Mesothelial cell of epicardium (in vitro differentiated cells): ENCODE measurements at regions not wholly inside any gene's neighbourhood (a gene's known extent, or its start where the extent isn't known, plus 50 kb on each side); places are given as distances from the start of the nearest gene placed in this dataset.

Source experiments
- DNase-seq, 2 experiments: peaks; one replicate each; pipeline ENCODE4 v3.0.0; 2021; ENCODE audit warnings: low spot score in 2 of 2; ENCODE audit not compliant: unreplicated experiment in 2 of 2
- H3K27ac Mint-ChIP-seq: 2 replicates; pipeline ENCODE4 v1.8.0; 2021; ENCODE audit warnings: mixed read lengths
- H3K27me3 Mint-ChIP-seq: 2 replicates; pipeline ENCODE4 v1.8.0; 2021; ENCODE audit warnings: low read depth, mixed read lengths
- H3K36me3 Mint-ChIP-seq: 2 replicates; pipeline ENCODE4 v1.8.0; 2021; ENCODE audit warnings: mixed read lengths
- H3K4me1 Mint-ChIP-seq: 2 replicates; pipeline ENCODE4 v1.8.0; 2021; ENCODE audit warnings: mixed read lengths
- H3K4me3 Mint-ChIP-seq: 2 replicates; pipeline ENCODE4 v1.8.0; 2021; ENCODE audit warnings: mild to moderate bottlenecking, moderate library complexity, mixed read lengths
- H3K9me3 Mint-ChIP-seq: 2 replicates; pipeline ENCODE4 v1.8.0; 2021; ENCODE audit warnings: mixed read lengths
- TF ChIP-seq, protein P1 (sequence below): fragments of 200-600 bp; sonication (generic); IDR thresholded peaks from one replicate; pipeline ENCODE4 v1.5.0; 2021; ENCODE audit warnings: antibody characterized with exemption; ENCODE audit not compliant: unreplicated experiment

GRCh38 chr16:9311303-9311954 lies 220.0 kb downstream of the HAPSTR1 start:
- Mint-ChIP-seq H3K27ac (no peak overlapping the region), H3K27me3 (peaks cover 35% of the 10 kb centered on the region), H3K36me3 (no peaks in the 10 kb centered on the region), H3K9me3 (peaks cover 8% of the 10 kb centered on the region), H3K4me1 (no peaks in the 10 kb centered on the region), H3K4me3 (no peak overlapping the region)
- TF ChIP-seq, protein P1, sequence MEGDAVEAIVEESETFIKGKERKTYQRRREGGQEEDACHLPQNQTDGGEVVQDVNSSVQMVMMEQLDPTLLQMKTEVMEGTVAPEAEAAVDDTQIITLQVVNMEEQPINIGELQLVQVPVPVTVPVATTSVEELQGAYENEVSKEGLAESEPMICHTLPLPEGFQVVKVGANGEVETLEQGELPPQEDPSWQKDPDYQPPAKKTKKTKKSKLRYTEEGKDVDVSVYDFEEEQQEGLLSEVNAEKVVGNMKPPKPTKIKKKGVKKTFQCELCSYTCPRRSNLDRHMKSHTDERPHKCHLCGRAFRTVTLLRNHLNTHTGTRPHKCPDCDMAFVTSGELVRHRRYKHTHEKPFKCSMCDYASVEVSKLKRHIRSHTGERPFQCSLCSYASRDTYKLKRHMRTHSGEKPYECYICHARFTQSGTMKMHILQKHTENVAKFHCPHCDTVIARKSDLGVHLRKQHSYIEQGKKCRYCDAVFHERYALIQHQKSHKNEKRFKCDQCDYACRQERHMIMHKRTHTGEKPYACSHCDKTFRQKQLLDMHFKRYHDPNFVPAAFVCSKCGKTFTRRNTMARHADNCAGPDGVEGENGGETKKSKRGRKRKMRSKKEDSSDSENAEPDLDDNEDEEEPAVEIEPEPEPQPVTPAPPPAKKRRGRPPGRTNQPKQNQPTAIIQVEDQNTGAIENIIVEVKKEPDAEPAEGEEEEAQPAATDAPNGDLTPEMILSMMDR, result no peak
- DNase-seq, result no peak

- Mint-ChIP-seq H3K9me3 (peaks cover 17% of the 10 kb centered on the region), H3K36me3 (no peaks in the 10 kb centered on the region), H3K4me1 (no peaks in the 10 kb centered on the region), H3K27ac (no peak overlapping the region), H3K4me3 (no peak overlapping the region), H3K27me3 (peaks cover 2% of the 10 kb centered on the region)
- TF ChIP-seq, protein P1, result no peak
- no peak for DNase-seq
These were observed 224.6 kb downstream of the HAPSTR1 start for GRCh38 chr16:9316008-9316407.

DNA sequence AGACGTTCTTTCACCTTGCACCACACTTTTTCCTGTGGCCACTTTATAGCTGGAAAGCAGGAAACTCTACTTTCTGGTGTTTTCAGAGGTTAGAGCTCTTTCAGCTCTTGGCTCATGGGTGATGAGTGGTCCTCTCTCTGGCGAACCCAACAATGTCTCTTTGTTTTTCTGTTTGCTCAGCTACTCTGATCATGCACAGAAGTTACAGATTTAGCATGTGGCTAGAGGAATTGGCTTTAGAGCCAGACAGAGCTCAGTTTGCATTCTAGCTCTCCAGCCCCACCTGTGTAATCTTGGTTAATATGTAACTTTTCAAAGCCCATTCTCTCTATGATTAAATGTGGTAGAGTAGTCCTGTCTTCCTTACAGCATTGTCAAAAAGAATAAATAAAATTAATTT lies 225.2 kb downstream of the HAPSTR1 start:
- Mint-ChIP-seq H3K27me3 (peaks cover 2% of the 10 kb centered on the region), H3K4me3 (no peak overlapping the region), H3K27ac (no peak overlapping the region), H3K9me3 (peaks cover 17% of the 10 kb centered on the region), H3K4me1 (no peaks in the 10 kb centered on the region), H3K36me3 (no peaks in the 10 kb centered on the region)
- TF ChIP-seq, protein P1, result no peak
- no peak for DNase-seq

GRCh38 chr16:9318764-9319163 lies 227.3 kb downstream of the HAPSTR1 start:
- H3K27me3 Mint-ChIP-seq, result peaks cover 2% of the 10 kb centered on the region
- no peaks in the 10 kb centered on the region for H3K36me3 Mint-ChIP-seq
- no peak for DNase-seq
- TF ChIP-seq, protein P1, result no peak
- peaks cover 17% of the 10 kb centered on the region for H3K9me3 Mint-ChIP-seq
- no peak overlapping the region for H3K4me3 Mint-ChIP-seq
- H3K4me1 Mint-ChIP-seq, result peaks cover 2% of the 10 kb centered on the region
- H3K27ac Mint-ChIP-seq, result no peak overlapping the region

DNA sequence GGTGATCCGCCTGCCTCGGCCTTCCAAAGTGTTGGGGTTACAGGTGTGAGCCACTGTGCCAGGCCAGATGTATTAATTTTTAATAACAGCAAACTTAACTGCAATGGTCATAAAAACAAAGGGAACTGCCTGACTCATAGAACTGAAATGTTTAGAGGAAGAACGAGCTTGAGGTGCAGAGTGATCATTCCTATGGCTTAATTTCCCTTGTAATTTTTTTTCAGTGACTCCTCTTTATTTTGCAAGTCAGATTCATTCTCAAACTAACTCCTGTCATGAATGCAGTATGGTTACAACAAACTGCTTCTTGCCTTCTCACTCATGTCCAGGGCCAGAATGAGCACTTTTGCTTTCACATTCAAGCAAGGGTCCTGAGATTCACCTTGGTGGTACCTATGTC lies 231.3 kb downstream of the HAPSTR1 start:
- Mint-ChIP-seq H3K4me3 (no peak overlapping the region), H3K27me3 (peaks cover 27% of the 10 kb centered on the region), H3K9me3 (peaks cover 5% of the 10 kb centered on the region), H3K27ac (no peak overlapping the region), H3K4me1 (peaks cover 2% of the 10 kb centered on the region), H3K36me3 (no peaks in the 10 kb centered on the region)
- no peak for DNase-seq
- TF ChIP-seq, protein P1, result no peak

GRCh38 chr16:9323170-9323569 lies 231.7 kb downstream of the HAPSTR1 start:
- Mint-ChIP-seq H3K27me3 (peaks cover 30% of the 10 kb centered on the region), H3K4me3 (no peak overlapping the region), H3K9me3 (peaks cover 5% of the 10 kb centered on the region), H3K4me1 (peaks cover 2% of the 10 kb centered on the region), H3K36me3 (no peaks in the 10 kb centered on the region), H3K27ac (no peak overlapping the region)
- no peak for DNase-seq
- TF ChIP-seq, protein P1, result no peak
